OCI-LY1 (cell line): ENCODE measurements at regions not wholly inside any gene's neighbourhood (a gene's known extent, or its start where the extent isn't known, plus 50 kb on each side); places are given as distances from the start of the nearest gene placed in this dataset.

ENCODE experiments used
- CTCF ChIP-seq: fragments of 200-600 bp; sonication (generic), shearing (Covaris generic); IDR thresholded peaks from 2 replicates; pipeline ENCODE4 v1.5.1; 2017; ENCODE audit warnings: mild to moderate bottlenecking, antibody characterized with exemption, low read length, moderate library complexity, mixed read lengths
- EZH2 ChIP-seq: fragments of 200-600 bp; sonication (generic), shearing (Covaris generic); IDR thresholded peaks from 2 replicates; pipeline ENCODE4 v1.8.0; 2017; ENCODE audit warnings: borderline replicate concordance, mixed run types, mild to moderate bottlenecking, antibody characterized with exemption, low read length, moderate library complexity, mixed read lengths

DNA sequence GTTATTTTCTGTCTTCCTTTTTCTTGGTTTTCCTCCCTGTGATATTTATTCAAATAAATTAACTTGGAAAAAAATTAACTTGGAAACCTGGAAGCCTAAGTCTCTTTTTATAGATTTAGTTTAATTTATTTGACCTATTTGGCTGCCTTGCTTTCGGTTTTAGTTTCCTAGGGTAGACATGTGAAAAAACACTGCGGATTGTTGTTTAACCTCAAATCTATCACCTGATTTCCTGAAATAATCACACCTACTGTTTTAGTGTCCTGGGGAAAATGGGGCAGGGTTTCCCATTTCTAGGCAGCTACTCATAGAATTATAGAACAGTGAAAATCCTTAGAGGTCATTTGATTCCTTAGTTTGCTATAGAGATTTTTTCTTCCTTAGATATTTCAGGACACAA, 412.4 kb downstream of the PCDH17 start:
- TF ChIP-seq EZH2: no peak
- no peak for TF ChIP-seq CTCF
